ACC112 (cell line): ENCODE measurements at regions not wholly inside any gene's neighbourhood (a gene's known extent, or its start where the extent isn't known, plus 50 kb on each side); places are given as distances from the start of the nearest gene placed in this dataset.

ENCODE experiments used
- H2AFZ ChIP-seq: fragments of 200-600 bp; sonication (generic); one replicate; pipeline ENCODE4 v1.6.0; 2017; ENCODE audit warnings: antibody characterized with exemption, low read length; ENCODE audit not compliant: unreplicated experiment
- H3K27ac ChIP-seq: fragments of 200-600 bp; sonication (generic); 2 replicates; pipeline ENCODE4 v1.5.1; 2014; ENCODE audit warnings: low read depth, mild to moderate bottlenecking, antibody characterized with exemption, low read length, moderate library complexity
- H3K27me3 ChIP-seq: fragments of 200-600 bp; sonication (generic); 2 replicates; pipeline ENCODE4 v1.6.1; 2014; ENCODE audit warnings: mild to moderate bottlenecking, antibody characterized with exemption, low read length, moderate library complexity, mixed read lengths; ENCODE audit not compliant: insufficient read depth
- H3K36me3 ChIP-seq: fragments of 200-600 bp; sonication (generic); 2 replicates; pipeline ENCODE4 v1.6.1; 2016; ENCODE audit warnings: mild to moderate bottlenecking, antibody characterized with exemption, low read length, moderate library complexity, mixed read lengths; ENCODE audit not compliant: insufficient read depth
- H3K4me1 ChIP-seq: fragments of 200-600 bp; sonication (generic); one replicate; pipeline ENCODE4 v1.6.1; 2016; ENCODE audit warnings: low read length, mixed read lengths; ENCODE audit not compliant: insufficient read depth, unreplicated experiment, control insufficient read depth
- H3K4me3 ChIP-seq: fragments of 200-600 bp; sonication (generic); 2 replicates; pipeline ENCODE4 v1.5.1; 2014; ENCODE audit warnings: mild to moderate bottlenecking, low read depth, low read length
- H3K79me2 ChIP-seq: fragments of 200-600 bp; sonication (generic); one replicate; pipeline ENCODE4 v1.6.0; 2016; ENCODE audit warnings: low read length; ENCODE audit not compliant: control insufficient read depth, unreplicated experiment, insufficient read depth

GRCh38 chr5:176733406-176734262 is 76.7 kb upstream of the UNC5A start:
- H2AFZ ChIP-seq = no peak overlapping the region
- H3K27ac ChIP-seq = no peak overlapping the region
- H3K36me3 ChIP-seq = no peaks in the 10 kb centered on the region
- no peaks in the 10 kb centered on the region for H3K4me1 ChIP-seq
- H3K4me3 ChIP-seq = no peak overlapping the region
- H3K27me3 ChIP-seq = peaks cover 97% of the 10 kb centered on the region
- no peaks in the 10 kb centered on the region for H3K79me2 ChIP-seq

DNA sequence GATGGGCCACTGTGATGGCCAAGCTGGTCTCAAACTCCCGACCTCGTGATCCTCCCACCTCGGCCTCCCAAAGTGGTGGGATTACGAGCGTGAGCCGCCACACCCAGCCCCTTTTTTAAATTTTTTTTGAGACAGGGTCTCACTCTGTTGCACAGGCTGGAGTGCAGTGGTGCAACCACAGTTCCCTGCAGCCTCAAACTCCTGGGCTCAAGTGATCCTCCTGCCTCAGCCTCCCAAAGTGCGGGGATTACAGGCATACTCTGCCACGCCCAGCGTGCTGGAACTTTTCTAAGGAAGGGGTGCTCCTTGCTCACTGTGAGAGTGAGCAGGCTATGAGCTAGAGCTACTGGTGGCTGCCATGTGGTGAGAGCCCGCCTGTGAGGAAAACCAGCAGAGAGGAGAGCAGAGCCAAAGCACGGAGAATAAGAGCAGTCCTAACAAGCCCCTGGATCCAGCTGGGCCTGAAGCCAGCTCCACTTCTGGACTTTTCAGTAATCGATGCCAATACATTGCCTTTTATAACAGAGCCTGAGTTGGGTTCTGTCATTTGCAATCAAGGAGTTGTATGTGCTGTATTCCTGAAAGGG is 75.5 kb upstream of the UNC5A start:
- no peaks in the 10 kb centered on the region for H3K4me1 ChIP-seq
- no peak overlapping the region for H3K27ac ChIP-seq
- peaks cover 97% of the 10 kb centered on the region for H3K27me3 ChIP-seq
- no peaks in the 10 kb centered on the region for H3K79me2 ChIP-seq
- H2AFZ ChIP-seq = no peak overlapping the region
- no peak overlapping the region for H3K4me3 ChIP-seq
- H3K36me3 ChIP-seq = no peaks in the 10 kb centered on the region

GRCh38 chr5:176735383-176736265 is 74.7 kb upstream of the UNC5A start:
- Histone ChIP-seq H3K79me2 (no peaks in the 10 kb centered on the region), H3K27me3 (peaks cover 97% of the 10 kb centered on the region), H3K36me3 (no peaks in the 10 kb centered on the region)

GRCh38 chr5:176736301-176736930 is 73.9 kb upstream of the UNC5A start:
- Histone ChIP-seq H3K27me3 (peaks cover 97% of the 10 kb centered on the region), H3K4me3 (no peak overlapping the region), H3K27ac (no peak overlapping the region), H3K79me2 (no peaks in the 10 kb centered on the region), H3K36me3 (no peaks in the 10 kb centered on the region), H2AFZ (no peak overlapping the region), H3K4me1 (no peaks in the 10 kb centered on the region)

More at GRCh38 chr5:176735383-176736265, 74.7 kb upstream of the UNC5A start:
- Histone ChIP-seq H3K4me3 (no peak overlapping the region), H3K27ac (no peak overlapping the region), H3K4me1 (no peaks in the 10 kb centered on the region), H2AFZ (no peak overlapping the region)

- no peaks in the 10 kb centered on the region for H3K79me2 ChIP-seq
- no peaks in the 10 kb centered on the region for H3K4me1 ChIP-seq
- no peak overlapping the region for H3K4me3 ChIP-seq
- no peaks in the 10 kb centered on the region for H3K36me3 ChIP-seq
- no peak overlapping the region for H2AFZ ChIP-seq
- H3K27ac ChIP-seq = no peak overlapping the region
- peaks cover 97% of the 10 kb centered on the region for H3K27me3 ChIP-seq
Observed at GRCh38 chr5:176736931-176737745, 73.2 kb upstream of the UNC5A start.

DNA sequence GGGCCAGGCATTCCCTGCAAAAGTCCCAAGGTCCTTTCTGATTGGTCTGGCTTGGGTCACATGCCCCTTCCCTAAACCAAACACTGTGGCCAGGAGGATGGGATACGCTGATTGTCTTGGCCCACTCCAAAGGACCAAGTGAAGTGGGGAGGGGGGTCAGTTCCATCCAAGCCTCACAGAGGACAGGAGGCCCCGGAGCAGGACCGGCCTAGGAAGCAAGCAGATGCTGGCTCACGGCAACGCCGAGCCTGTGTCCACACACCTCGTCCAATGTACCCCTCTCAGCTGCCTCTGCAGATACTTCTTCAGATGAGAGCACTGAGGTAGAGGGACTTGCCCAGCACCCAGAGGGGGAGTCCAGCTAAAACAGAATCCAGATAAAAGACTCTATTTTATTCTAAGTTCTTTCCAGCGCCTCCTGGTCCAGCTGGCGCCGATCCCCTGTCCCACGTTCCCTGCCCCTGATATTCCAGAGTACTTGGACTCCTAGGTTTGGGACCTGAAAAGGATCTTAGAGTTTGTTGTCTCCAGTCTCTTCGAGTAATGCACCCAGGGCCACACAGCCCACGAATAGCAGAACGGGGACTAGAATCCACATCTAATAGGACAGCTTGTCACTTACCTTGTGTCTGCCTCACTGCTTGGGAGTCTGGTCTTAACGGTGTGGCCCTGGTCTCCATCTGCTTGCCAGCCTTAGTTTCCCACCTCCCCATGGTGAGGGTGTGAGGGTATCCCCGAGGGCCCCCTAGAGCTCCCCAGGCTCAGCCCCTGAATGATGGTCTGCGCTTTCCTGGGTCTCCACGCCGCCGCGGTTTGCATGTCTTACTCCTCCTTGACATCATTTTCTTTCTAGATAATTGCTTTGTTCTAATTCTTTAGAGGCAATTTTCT is 72.4 kb upstream of the UNC5A start:
- Histone ChIP-seq H2AFZ (no peak overlapping the region), H3K36me3 (no peaks in the 10 kb centered on the region), H3K79me2 (no peaks in the 10 kb centered on the region), H3K27me3 (peaks cover 97% of the 10 kb centered on the region), H3K4me3 (no peak overlapping the region), H3K27ac (no peak overlapping the region), H3K4me1 (no peaks in the 10 kb centered on the region)

GRCh38 chr5:176738637-176739250 is 71.6 kb upstream of the UNC5A start:
- Histone ChIP-seq H3K36me3 (no peaks in the 10 kb centered on the region), H2AFZ (no peak overlapping the region), H3K27me3 (peaks cover 97% of the 10 kb centered on the region), H3K79me2 (no peaks in the 10 kb centered on the region), H3K4me3 (no peak overlapping the region), H3K27ac (no peak overlapping the region), H3K4me1 (no peaks in the 10 kb centered on the region)

- no peaks in the 10 kb centered on the region for H3K36me3 ChIP-seq
- H3K4me1 ChIP-seq = no peaks in the 10 kb centered on the region
- peaks cover 100% of the 10 kb centered on the region for H3K27me3 ChIP-seq
- H3K27ac ChIP-seq = no peak overlapping the region
- H3K4me3 ChIP-seq = no peak overlapping the region
- no peaks in the 10 kb centered on the region for H3K79me2 ChIP-seq
- H2AFZ ChIP-seq = no peak overlapping the region
Observed at GRCh38 chr5:176739461-176740051, 70.8 kb upstream of the UNC5A start.
